T-cell (primary cell): ENCODE measurements at regions not wholly inside any gene's neighbourhood (a gene's known extent, or its start where the extent isn't known, plus 50 kb on each side); places are given as distances from the start of the nearest gene placed in this dataset.
"Not testable (repeated sequence)": the region's sequence is repeated elsewhere in the genome, so short reads cannot be mapped to it uniquely, and the experiment has no call there.

ENCODE experiments used
- ATAC-seq, 4 experiments: fragments of 200-7000 bp in 3 of 4; fragments of 150-1000 bp in 1 of 4; cut with Tn5 transposase; replicated peaks in 1 of 4; 1 replicate in 3 of 4; 2 replicates in 1 of 4; pipeline ENCODE4 v1.10.0; 2021; ENCODE audit warnings: moderate library complexity in 3 of 4, mild to moderate bottlenecking in 2 of 4, moderate number of reproducible peaks in 1 of 4
- CTCF ChIA-PET, 2 donors: fragments of 300-600 bp; sonication (Branson Sonifier 250); formaldehyde crosslinking; loops; one replicate each; lab custom pipeline; 2022; ENCODE audit warnings: antibody characterized with exemption in 2 of 2; lab: Charles Lee
- POLR2A ChIA-PET, 2 donors: fragments of 300-600 bp; sonication (Branson Sonifier 250); formaldehyde crosslinking; loops; one replicate each; lab custom pipeline; 2022; ENCODE audit warnings: antibody characterized with exemption in 2 of 2; lab: Charles Lee
- DNase-seq, 35 experiments: peaks; one replicate each; pipeline versions ENCODE4 v3.0.0 to v3.0.0-alpha.2; 2013 to 2023
- H3K27ac ChIP-seq: one replicate; pipeline ENCODE4 v1.5.1; 2013; ENCODE audit warnings: low read length
- H3K27me3 ChIP-seq, 2 experiments: replicated peaks in 1 of 2; 1 replicate in 1 of 2; 2 replicates in 1 of 2; pipeline versions ENCODE4 v1.6.1 to v1.7.0; 2013; ENCODE audit warnings: low read length in 1 of 2, mixed read lengths in 1 of 2; ENCODE audit not compliant: control insufficient read depth in 2 of 2, insufficient read depth in 2 of 2; ENCODE audit errors: extremely low read depth in 1 of 2
- H3K36me3 ChIP-seq, 2 donors: 1 replicate in 1 of 2; 2 replicates in 1 of 2; pipeline versions ENCODE4 v1.6.1 to v1.7.0; 2013; ENCODE audit warnings: low read length in 1 of 2; ENCODE audit not compliant: control insufficient read depth in 2 of 2, insufficient read depth in 1 of 2; ENCODE audit errors: extremely low read depth in 1 of 2
- H3K4me1 ChIP-seq, 2 experiments: 1 replicate in 1 of 2; 2 replicates in 1 of 2; pipeline versions ENCODE4 v1.6.1 to v1.7.0; 2013; ENCODE audit warnings: low read length in 2 of 2, mixed read lengths in 1 of 2; ENCODE audit not compliant: insufficient read depth in 2 of 2, control insufficient read depth in 1 of 2; ENCODE audit errors: extremely low read depth in 1 of 2
- H3K4me3 ChIP-seq, 2 donors: 1 replicate in 1 of 2; 2 replicates in 1 of 2; pipeline versions ENCODE4 v1.5.1 to v1.7.0; 2013; ENCODE audit warnings: mild to moderate bottlenecking in 2 of 2, low read length in 1 of 2, moderate library complexity in 1 of 2; ENCODE audit not compliant: control insufficient read depth in 1 of 2; ENCODE audit errors: extremely low read depth in 1 of 2
- H3K9me3 ChIP-seq: 2 replicates; pipeline ENCODE4 v1.7.0; 2013
- H3K27ac Mint-ChIP-seq, 2 donors: one replicate each; pipeline ENCODE4 v1.8.0; 2020 to 2021; ENCODE audit warnings: mild to moderate bottlenecking in 2 of 2, mixed read lengths in 2 of 2
- H3K27me3 Mint-ChIP-seq, 2 donors: one replicate each; pipeline ENCODE4 v1.8.0; 2021 to 2022; ENCODE audit warnings: mixed read lengths in 2 of 2
- H3K36me3 Mint-ChIP-seq: one replicate; pipeline ENCODE4 v1.8.0; 2021; ENCODE audit warnings: mixed read lengths
- H3K4me1 Mint-ChIP-seq, 3 donors: one replicate each; pipeline ENCODE4 v1.8.0; 2020 to 2022; ENCODE audit warnings: mixed read lengths in 3 of 3, mild to moderate bottlenecking in 1 of 3
- H3K4me3 Mint-ChIP-seq, 3 donors: one replicate each; pipeline ENCODE4 v1.8.0; 2020 to 2022; ENCODE audit warnings: mild to moderate bottlenecking in 3 of 3, mixed read lengths in 3 of 3, moderate library complexity in 3 of 3
- H3K9me3 Mint-ChIP-seq, 3 donors: one replicate each; pipeline ENCODE4 v1.8.0; 2020 to 2022; ENCODE audit warnings: mixed read lengths in 3 of 3
- WGBS: methylation state at CpG from one replicate; pipeline ENCODE4 v1.1.5; 2013; ENCODE audit warnings: missing lambda C conversion rate; ENCODE audit not compliant: insufficient coverage; 5-methylcytosine and 5-hydroxymethylcytosine counted together

GRCh38 chr12:83257726-83258125 is 571.0 kb downstream of the TMTC2 start:
- H3K27me3 Mint-ChIP-seq, result no peaks in the 10 kb centered on the region

DNA sequence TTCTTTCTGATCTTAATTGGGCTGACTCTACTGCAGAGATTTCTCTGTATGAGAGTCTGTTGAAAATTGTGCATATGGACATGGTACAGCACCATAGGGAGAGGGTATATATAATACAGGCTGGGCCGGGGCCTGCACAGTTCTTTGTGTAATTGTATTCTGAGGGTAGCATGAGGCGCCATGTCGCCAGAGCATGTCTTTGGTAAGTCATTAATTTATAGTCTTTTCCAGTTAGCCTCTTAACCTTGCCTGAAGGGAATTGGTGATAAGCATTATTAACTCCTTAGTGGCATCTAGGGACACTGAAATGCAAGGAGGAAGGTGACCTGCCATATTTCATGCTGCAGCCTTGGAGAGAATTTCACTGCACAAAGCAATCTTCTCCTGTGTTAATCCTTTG is 569.9 kb downstream of the TMTC2 start:
- ATAC-seq (no peak), DNase-seq (no peak)
- ChIA-PET CTCF (no interaction called here), POLR2A (no interaction called here)
- H3K27me3 Mint-ChIP-seq, result no peaks in the 10 kb centered on the region
- WGBS, result 92% methylated on average over 3 of the region's 3 CpGs
- H3K9me3 Mint-ChIP-seq, result peaks cover 0 to 6% (median 0%) of the 10 kb centered on the region in 3 donors
- H3K9me3 ChIP-seq, result no peaks in the 10 kb centered on the region
- H3K4me1 Mint-ChIP-seq, result no peaks in the 10 kb centered on the region
- H3K27ac Mint-ChIP-seq, result no peak overlapping the region
- H3K36me3 Mint-ChIP-seq, result no peaks in the 10 kb centered on the region
- H3K4me3 Mint-ChIP-seq, result no peak overlapping the region
- no peaks in the 10 kb centered on the region for H3K36me3 ChIP-seq
- H3K27me3 ChIP-seq, result no peaks in the 10 kb centered on the region
- H3K27ac ChIP-seq, result no peak overlapping the region
- no peak overlapping the region for H3K4me3 ChIP-seq
- H3K4me1 ChIP-seq, result no peaks in the 10 kb centered on the region

More at GRCh38 chr12:83257726-83258125, 571.0 kb downstream of the TMTC2 start:
- DNase-seq, result no peak
- no peak for ATAC-seq
- H3K9me3 Mint-ChIP-seq, result peaks cover 0 to 7% (median 0%) of the 10 kb centered on the region in 3 donors
- no peaks in the 10 kb centered on the region for H3K9me3 ChIP-seq
- H3K27ac Mint-ChIP-seq, result no peak overlapping the region
- H3K4me3 Mint-ChIP-seq, result no peak overlapping the region
- H3K4me1 ChIP-seq, result no peaks in the 10 kb centered on the region
- no peaks in the 10 kb centered on the region for H3K36me3 ChIP-seq
- H3K4me1 Mint-ChIP-seq, result no peaks in the 10 kb centered on the region
- CTCF ChIA-PET, result no interaction called here
- POLR2A ChIA-PET, result no interaction called here
- H3K27me3 ChIP-seq, result no peaks in the 10 kb centered on the region
- no peak overlapping the region for H3K27ac ChIP-seq
- H3K4me3 ChIP-seq, result no peak overlapping the region
- H3K36me3 Mint-ChIP-seq, result no peaks in the 10 kb centered on the region

GRCh38 chr12:83250866-83251265 is 564.2 kb downstream of the TMTC2 start:
- Mint-ChIP-seq H3K27me3 (no peaks in the 10 kb centered on the region), H3K4me1 (no peaks in the 10 kb centered on the region), H3K4me3 (no peak overlapping the region), H3K9me3 (peaks cover 0 to 6% (median 0%) of the 10 kb centered on the region in 3 donors), H3K27ac (no peak overlapping the region), H3K36me3 (no peaks in the 10 kb centered on the region)
- no peak overlapping the region for H3K4me3 ChIP-seq
- CTCF ChIA-PET, result no interaction called here
- no peaks in the 10 kb centered on the region for H3K9me3 ChIP-seq
- no peaks in the 10 kb centered on the region for H3K27me3 ChIP-seq
- DNase-seq (no peak), ATAC-seq (no peak)
- WGBS, result no CpG with 5 or more reads among the region's 1 CpG
- no peaks in the 10 kb centered on the region for H3K4me1 ChIP-seq
- no peaks in the 10 kb centered on the region for H3K36me3 ChIP-seq
- no peak overlapping the region for H3K27ac ChIP-seq
- POLR2A ChIA-PET, result no interaction called here

GRCh38 chr12:83245156-83245555 is 558.5 kb downstream of the TMTC2 start:
- no peak overlapping the region for H3K4me3 ChIP-seq
- POLR2A ChIA-PET, result no interaction called here
- no peaks in the 10 kb centered on the region for H3K4me1 Mint-ChIP-seq
- H3K9me3 ChIP-seq, result no peaks in the 10 kb centered on the region
- H3K4me3 Mint-ChIP-seq, result no peak overlapping the region
- H3K4me1 ChIP-seq, result no peaks in the 10 kb centered on the region
- no peaks in the 10 kb centered on the region for H3K27me3 ChIP-seq
- DNase-seq (no peak), ATAC-seq (no peak)
- H3K27ac Mint-ChIP-seq, result no peak overlapping the region
- peaks cover 0 to 6% (median 0%) of the 10 kb centered on the region in 3 donors for H3K9me3 Mint-ChIP-seq
- H3K27ac ChIP-seq, result no peak overlapping the region
- no peaks in the 10 kb centered on the region for H3K27me3 Mint-ChIP-seq
- H3K36me3 ChIP-seq, result no peaks in the 10 kb centered on the region
- CTCF ChIA-PET, result no interaction called here
- no peaks in the 10 kb centered on the region for H3K36me3 Mint-ChIP-seq
- no CpG with 5 or more reads among the region's 3 CpGs for WGBS

- POLR2A ChIA-PET, result no interaction called here
- no peak overlapping the region for H3K27ac ChIP-seq
Measured at GRCh38 chr12:83244001-83244400, 557.3 kb downstream of the TMTC2 start.

GRCh38 chr12:83233987-83234386 is 547.3 kb downstream of the TMTC2 start:
- H3K4me3 Mint-ChIP-seq, H3K27me3 Mint-ChIP-seq, H3K9me3 ChIP-seq, CTCF ChIA-PET, H3K27me3 ChIP-seq, H3K4me3 ChIP-seq, H3K36me3 ChIP-seq, DNase-seq, H3K4me1 ChIP-seq, H3K27ac Mint-ChIP-seq, H3K36me3 Mint-ChIP-seq, POLR2A ChIA-PET, H3K4me1 Mint-ChIP-seq, ATAC-seq, H3K27ac ChIP-seq: not testable (repeated sequence)
- peaks cover 0 to 11% (median 0%) of the 10 kb centered on the region in 3 donors for H3K9me3 Mint-ChIP-seq

More at GRCh38 chr12:83244001-83244400, 557.3 kb downstream of the TMTC2 start:
- Mint-ChIP-seq H3K9me3 (peaks cover 0 to 6% (median 0%) of the 10 kb centered on the region in 3 donors), H3K36me3 (no peaks in the 10 kb centered on the region), H3K27me3 (no peaks in the 10 kb centered on the region), H3K4me3 (no peak overlapping the region), H3K4me1 (no peaks in the 10 kb centered on the region), H3K27ac (no peak overlapping the region)
- Histone ChIP-seq H3K36me3 (no peaks in the 10 kb centered on the region), H3K27me3 (no peaks in the 10 kb centered on the region), H3K4me1 (no peaks in the 10 kb centered on the region), H3K9me3 (no peaks in the 10 kb centered on the region), H3K4me3 (no peak overlapping the region)
- CTCF ChIA-PET, result no interaction called here
- no peak for ATAC-seq
- no peak for DNase-seq

DNA sequence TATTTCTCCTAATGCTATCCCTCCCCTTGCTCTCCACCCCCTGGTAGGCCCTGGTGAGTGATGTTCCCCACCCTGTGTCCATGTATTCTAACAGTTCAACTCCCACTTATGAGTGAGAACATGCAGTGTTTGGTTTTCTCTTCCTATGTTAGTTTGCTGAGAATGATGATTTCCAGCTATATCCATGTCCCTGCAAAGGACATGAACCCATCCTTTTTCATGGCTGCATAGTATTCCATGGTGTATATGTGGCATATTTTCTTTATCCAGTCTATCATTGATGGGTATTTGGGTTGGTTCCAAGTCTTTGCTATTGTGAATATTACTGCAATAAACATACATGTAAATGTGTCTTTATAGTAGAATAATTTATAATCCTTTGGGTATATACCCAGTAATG is 540.3 kb downstream of the TMTC2 start:
- H3K27me3 ChIP-seq, H3K36me3 Mint-ChIP-seq, H3K4me3 ChIP-seq, ATAC-seq, H3K4me1 Mint-ChIP-seq, H3K27ac Mint-ChIP-seq, H3K36me3 ChIP-seq, CTCF ChIA-PET, H3K9me3 ChIP-seq, DNase-seq, H3K4me3 Mint-ChIP-seq, H3K4me1 ChIP-seq, POLR2A ChIA-PET, H3K27ac ChIP-seq, H3K27me3 Mint-ChIP-seq: not testable (repeated sequence)
- peaks cover 0 to 18% (median 15%) of the 10 kb centered on the region in 3 donors for H3K9me3 Mint-ChIP-seq
